ENCODE measurements at regions not wholly inside any gene's neighbourhood (a gene's known extent, or its start where the extent isn't known, plus 50 kb on each side); places are given as distances from the start of the nearest gene placed in this dataset.

GRCh38 chr19:30731591-30731990, 359.4 kb downstream of the ZNF536 start:
- no peaks in the 10 kb centered on the region for H3K36me3 ChIP-seq (ENCODE audit: insufficient read depth, low read length)
- H3K4me1 ChIP-seq (ENCODE audit: insufficient read depth, low read length): no peaks in the 10 kb centered on the region
- H2AFZ ChIP-seq (ENCODE audit: low read depth, low read length): no peak overlapping the region
- H3K4me3 ChIP-seq (ENCODE audit: low read length): no peak overlapping the region
- H3K27me3 ChIP-seq (ENCODE audit: insufficient read depth, low read length): peaks cover 12% of the 10 kb centered on the region
- no peaks in the 10 kb centered on the region for H3K9me3 ChIP-seq (ENCODE audit: low read length)

- Histone ChIP-seq H3K36me3 (ENCODE audit: insufficient read depth, low read length) (no peaks in the 10 kb centered on the region), H2AFZ (ENCODE audit: low read depth, low read length) (no peak overlapping the region), H3K4me3 (ENCODE audit: low read length) (no peak overlapping the region), H3K4me1 (ENCODE audit: insufficient read depth, low read length) (no peaks in the 10 kb centered on the region), H3K27me3 (ENCODE audit: insufficient read depth, low read length) (peaks cover 25% of the 10 kb centered on the region), H3K9me3 (ENCODE audit: low read length) (no peaks in the 10 kb centered on the region)
These were observed 357.3 kb downstream of the ZNF536 start for GRCh38 chr19:30729451-30729850.

- H3K4me1 ChIP-seq (ENCODE audit: insufficient read depth, low read length): peaks cover 9% of the 10 kb centered on the region
- no peaks in the 10 kb centered on the region for H3K9me3 ChIP-seq (ENCODE audit: low read length)
- no peak overlapping the region for H3K4me3 ChIP-seq (ENCODE audit: low read length)
- H3K27me3 ChIP-seq (ENCODE audit: insufficient read depth, low read length): peaks cover 17% of the 10 kb centered on the region
- no peaks in the 10 kb centered on the region for H3K36me3 ChIP-seq (ENCODE audit: insufficient read depth, low read length)
- no peak overlapping the region for H2AFZ ChIP-seq (ENCODE audit: low read depth, low read length)
These were observed 350.6 kb downstream of the ZNF536 start for GRCh38 chr19:30722761-30723160.

GRCh38 chr19:30722186-30722585, 350.0 kb downstream of the ZNF536 start:
- Histone ChIP-seq H2AFZ (ENCODE audit: low read depth, low read length) (no peak overlapping the region), H3K27me3 (ENCODE audit: insufficient read depth, low read length) (peaks cover 16% of the 10 kb centered on the region), H3K9me3 (ENCODE audit: low read length) (no peaks in the 10 kb centered on the region), H3K4me3 (ENCODE audit: low read length) (no peak overlapping the region), H3K4me1 (ENCODE audit: insufficient read depth, low read length) (peaks cover 9% of the 10 kb centered on the region), H3K36me3 (ENCODE audit: insufficient read depth, low read length) (no peaks in the 10 kb centered on the region)

GRCh38 chr19:30719999-30720345, 347.8 kb downstream of the ZNF536 start:
- H3K4me3 ChIP-seq (ENCODE audit: low read length): no peak overlapping the region
- H3K36me3 ChIP-seq (ENCODE audit: insufficient read depth, low read length): no peaks in the 10 kb centered on the region
- no peak overlapping the region for H2AFZ ChIP-seq (ENCODE audit: low read depth, low read length)
- peaks cover 3% of the 10 kb centered on the region for H3K27me3 ChIP-seq (ENCODE audit: insufficient read depth, low read length)
- H3K9me3 ChIP-seq (ENCODE audit: low read length): no peaks in the 10 kb centered on the region
- peaks cover 9% of the 10 kb centered on the region for H3K4me1 ChIP-seq (ENCODE audit: insufficient read depth, low read length)

GRCh38 chr19:30719189-30719998, 347.2 kb downstream of the ZNF536 start:
- no peaks in the 10 kb centered on the region for H3K27me3 ChIP-seq (ENCODE audit: insufficient read depth, low read length)
- no peaks in the 10 kb centered on the region for H3K9me3 ChIP-seq (ENCODE audit: low read length)

GRCh38 chr19:30718707-30719106, 346.5 kb downstream of the ZNF536 start:
- Histone ChIP-seq H3K9me3 (ENCODE audit: low read length) (no peaks in the 10 kb centered on the region), H3K36me3 (ENCODE audit: insufficient read depth, low read length) (no peaks in the 10 kb centered on the region), H2AFZ (ENCODE audit: low read depth, low read length) (no peak overlapping the region), H3K4me3 (ENCODE audit: low read length) (no peak overlapping the region), H3K4me1 (ENCODE audit: insufficient read depth, low read length) (peaks cover 9% of the 10 kb centered on the region), H3K27me3 (ENCODE audit: insufficient read depth, low read length) (no peaks in the 10 kb centered on the region)

More at GRCh38 chr19:30719189-30719998, 347.2 kb downstream of the ZNF536 start:
- Histone ChIP-seq H3K36me3 (ENCODE audit: insufficient read depth, low read length) (no peaks in the 10 kb centered on the region), H2AFZ (ENCODE audit: low read depth, low read length) (no peak overlapping the region), H3K4me1 (ENCODE audit: insufficient read depth, low read length) (peaks cover 9% of the 10 kb centered on the region), H3K4me3 (ENCODE audit: low read length) (no peak overlapping the region)

GRCh38 chr19:30718014-30718413, 345.8 kb downstream of the ZNF536 start:
- H3K4me3 ChIP-seq (ENCODE audit: low read length): no peak overlapping the region
- no peaks in the 10 kb centered on the region for H3K36me3 ChIP-seq (ENCODE audit: insufficient read depth, low read length)
- no peaks in the 10 kb centered on the region for H3K9me3 ChIP-seq (ENCODE audit: low read length)
- H3K4me1 ChIP-seq (ENCODE audit: insufficient read depth, low read length): peaks cover 9% of the 10 kb centered on the region
- no peaks in the 10 kb centered on the region for H3K27me3 ChIP-seq (ENCODE audit: insufficient read depth, low read length)
- no peak overlapping the region for H2AFZ ChIP-seq (ENCODE audit: low read depth, low read length)

GRCh38 chr19:30717381-30717780, 345.2 kb downstream of the ZNF536 start:
- H3K4me3 ChIP-seq (ENCODE audit: low read length): no peak overlapping the region
- no peaks in the 10 kb centered on the region for H3K27me3 ChIP-seq (ENCODE audit: insufficient read depth, low read length)
- peaks cover 12% of the 10 kb centered on the region for H3K4me1 ChIP-seq (ENCODE audit: insufficient read depth, low read length)
- no peak overlapping the region for H2AFZ ChIP-seq (ENCODE audit: low read depth, low read length)
- no peaks in the 10 kb centered on the region for H3K36me3 ChIP-seq (ENCODE audit: insufficient read depth, low read length)
- no peaks in the 10 kb centered on the region for H3K9me3 ChIP-seq (ENCODE audit: low read length)

- Histone ChIP-seq H3K27me3 (ENCODE audit: insufficient read depth, low read length) (no peaks in the 10 kb centered on the region), H2AFZ (ENCODE audit: low read depth, low read length) (no peak overlapping the region), H3K36me3 (ENCODE audit: insufficient read depth, low read length) (no peaks in the 10 kb centered on the region), H3K9me3 (ENCODE audit: low read length) (no peaks in the 10 kb centered on the region), H3K4me3 (ENCODE audit: low read length) (no peak overlapping the region), H3K4me1 (ENCODE audit: insufficient read depth, low read length) (peaks cover 13% of the 10 kb centered on the region)
These were observed 340.5 kb downstream of the ZNF536 start for GRCh38 chr19:30712431-30713337.

GRCh38 chr19:30711826-30712225, 339.6 kb downstream of the ZNF536 start:
- peaks cover 13% of the 10 kb centered on the region for H3K4me1 ChIP-seq (ENCODE audit: insufficient read depth, low read length)
- H3K4me3 ChIP-seq (ENCODE audit: low read length): no peak overlapping the region
- H3K27me3 ChIP-seq (ENCODE audit: insufficient read depth, low read length): no peaks in the 10 kb centered on the region
- H3K36me3 ChIP-seq (ENCODE audit: insufficient read depth, low read length): no peaks in the 10 kb centered on the region
- no peaks in the 10 kb centered on the region for H3K9me3 ChIP-seq (ENCODE audit: low read length)
- no peak overlapping the region for H2AFZ ChIP-seq (ENCODE audit: low read depth, low read length)

GRCh38 chr19:30711296-30711695, 339.1 kb downstream of the ZNF536 start:
- Histone ChIP-seq H3K9me3 (ENCODE audit: low read length) (no peaks in the 10 kb centered on the region), H3K4me3 (ENCODE audit: low read length) (no peak overlapping the region), H3K4me1 (ENCODE audit: insufficient read depth, low read length) (peaks cover 13% of the 10 kb centered on the region), H2AFZ (ENCODE audit: low read depth, low read length) (no peak overlapping the region), H3K27me3 (ENCODE audit: insufficient read depth, low read length) (no peaks in the 10 kb centered on the region), H3K36me3 (ENCODE audit: insufficient read depth, low read length) (no peaks in the 10 kb centered on the region)

GRCh38 chr19:30710721-30711120, 338.5 kb downstream of the ZNF536 start:
- no peak overlapping the region for H2AFZ ChIP-seq (ENCODE audit: low read depth, low read length)
- no peaks in the 10 kb centered on the region for H3K27me3 ChIP-seq (ENCODE audit: insufficient read depth, low read length)
- H3K36me3 ChIP-seq (ENCODE audit: insufficient read depth, low read length): no peaks in the 10 kb centered on the region
- H3K9me3 ChIP-seq (ENCODE audit: low read length): no peaks in the 10 kb centered on the region
- no peak overlapping the region for H3K4me3 ChIP-seq (ENCODE audit: low read length)
- H3K4me1 ChIP-seq (ENCODE audit: insufficient read depth, low read length): peaks cover 13% of the 10 kb centered on the region
